Suppressor macrophage treated with lipopolysaccharide for 1 hour (primary cell): ENCODE measurements at regions not wholly inside any gene's neighbourhood (a gene's known extent, or its start where the extent isn't known, plus 50 kb on each side); places are given as distances from the start of the nearest gene placed in this dataset.

Experiments
- DNase-seq, 3 donors: peaks; one replicate each; pipeline ENCODE4 v3.0.0-alpha.2; 2020 to 2022

DNA sequence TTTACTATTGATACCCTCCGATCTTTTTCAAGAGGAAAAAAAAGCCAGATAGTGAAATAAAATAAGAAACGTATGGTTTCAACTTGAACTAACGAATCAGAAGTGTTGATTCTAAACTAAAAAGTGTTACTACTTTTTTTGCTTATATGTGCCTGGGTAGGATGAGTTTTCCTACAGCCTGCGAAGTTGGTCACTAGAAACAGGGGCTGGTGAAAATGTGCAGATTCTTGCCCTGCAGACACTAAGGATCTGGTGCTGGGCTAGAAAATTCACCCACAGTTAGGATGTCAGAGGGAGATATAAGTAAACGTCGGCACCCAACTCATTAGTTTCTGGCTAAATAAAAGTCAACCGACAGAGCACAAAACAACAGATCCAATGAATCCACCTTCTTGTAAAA lies 298.7 kb upstream of the NFE2L3 start:
- no peak for DNase-seq

- no peak for DNase-seq
These were observed 297.9 kb upstream of the NFE2L3 start for GRCh38 chr7:25854059-25854458.

- peak; percentile 57 to 73 (median 61) for DNase-seq
These were observed 297.1 kb upstream of the NFE2L3 start for GRCh38 chr7:25854608-25855497.

DNA sequence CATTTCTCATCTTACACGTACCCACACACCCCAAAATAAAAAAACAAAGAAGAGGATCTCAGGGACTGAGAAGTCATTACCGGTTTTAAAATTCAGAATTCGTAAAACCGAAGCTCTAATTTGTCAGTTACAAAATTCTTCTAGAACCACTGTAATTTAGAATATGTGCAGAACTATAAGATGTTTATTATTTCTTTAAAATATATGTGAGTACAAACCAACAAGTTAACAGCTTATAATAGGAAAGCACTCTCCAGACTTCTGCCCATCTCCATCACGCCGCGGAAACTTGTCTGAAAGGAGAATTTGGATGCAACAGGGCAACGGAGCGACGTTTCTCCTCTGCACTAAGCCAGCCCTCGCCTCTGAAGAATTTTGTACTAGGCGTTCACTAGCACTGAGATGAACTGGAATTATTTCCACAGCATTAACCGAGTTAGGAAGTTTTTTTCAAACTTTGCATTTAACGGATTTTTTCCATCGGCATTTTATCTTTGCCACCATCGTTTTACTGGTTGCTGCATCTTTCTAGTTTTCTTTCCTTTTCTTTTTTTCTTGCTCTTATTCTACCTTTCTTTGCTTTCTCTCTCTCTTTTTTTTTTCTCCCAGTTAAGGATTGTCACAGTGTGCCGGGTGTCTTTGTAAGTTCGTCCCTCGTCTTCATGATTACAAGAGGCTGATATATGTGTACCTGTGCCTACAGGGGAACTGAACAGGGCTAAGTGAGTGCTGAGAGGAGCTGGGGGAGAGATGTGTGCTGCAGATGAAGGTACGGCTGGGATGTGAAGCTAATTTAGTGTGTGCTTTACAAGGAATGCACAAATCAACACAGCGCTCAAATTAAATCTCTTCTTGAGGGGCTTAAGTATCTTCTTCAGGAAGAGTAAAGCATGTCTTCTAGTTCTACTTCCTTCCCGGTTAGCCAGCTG lies 295.9 kb upstream of the NFE2L3 start:
- DNase-seq, result no peak

DNA sequence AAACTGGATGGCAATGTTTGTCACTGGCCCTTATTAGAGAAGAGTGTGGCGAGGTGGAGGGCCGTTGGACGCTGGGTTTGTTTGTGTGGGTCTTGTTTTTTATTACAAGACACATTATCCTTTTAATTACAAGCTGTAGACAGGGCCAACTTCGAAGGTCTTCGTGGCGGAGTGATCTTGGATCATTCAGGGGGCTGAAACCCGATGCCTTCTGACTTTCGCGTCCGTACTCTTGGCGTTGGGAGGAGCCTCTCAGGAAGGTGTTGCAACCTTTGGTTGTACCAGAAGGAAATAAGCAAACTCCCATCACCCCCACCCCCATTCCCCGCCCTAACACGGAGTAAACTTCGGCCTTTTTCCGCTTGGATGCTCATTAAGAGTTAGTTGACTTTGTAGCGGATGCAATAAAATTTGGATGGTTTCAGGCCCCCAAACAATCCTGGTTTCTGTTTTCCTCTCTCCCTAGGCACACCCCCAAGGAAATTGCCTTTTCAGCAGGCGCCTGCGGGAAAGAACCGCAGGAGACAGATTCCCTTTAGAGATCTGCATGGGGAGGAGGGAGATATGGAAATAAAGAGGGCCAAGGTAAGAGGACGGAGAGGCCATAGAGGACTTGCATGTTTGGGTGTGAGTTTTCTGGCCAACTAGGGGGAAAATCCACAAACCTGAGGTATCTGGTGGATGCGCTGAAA lies 294.5 kb upstream of the NFE2L3 start:
- no peak for DNase-seq

GRCh38 chr7:25858200-25858524 lies 293.8 kb upstream of the NFE2L3 start:
- no peak for DNase-seq

- no peak for DNase-seq
These were observed 293.2 kb upstream of the NFE2L3 start for GRCh38 chr7:25858525-25859411.

DNA sequence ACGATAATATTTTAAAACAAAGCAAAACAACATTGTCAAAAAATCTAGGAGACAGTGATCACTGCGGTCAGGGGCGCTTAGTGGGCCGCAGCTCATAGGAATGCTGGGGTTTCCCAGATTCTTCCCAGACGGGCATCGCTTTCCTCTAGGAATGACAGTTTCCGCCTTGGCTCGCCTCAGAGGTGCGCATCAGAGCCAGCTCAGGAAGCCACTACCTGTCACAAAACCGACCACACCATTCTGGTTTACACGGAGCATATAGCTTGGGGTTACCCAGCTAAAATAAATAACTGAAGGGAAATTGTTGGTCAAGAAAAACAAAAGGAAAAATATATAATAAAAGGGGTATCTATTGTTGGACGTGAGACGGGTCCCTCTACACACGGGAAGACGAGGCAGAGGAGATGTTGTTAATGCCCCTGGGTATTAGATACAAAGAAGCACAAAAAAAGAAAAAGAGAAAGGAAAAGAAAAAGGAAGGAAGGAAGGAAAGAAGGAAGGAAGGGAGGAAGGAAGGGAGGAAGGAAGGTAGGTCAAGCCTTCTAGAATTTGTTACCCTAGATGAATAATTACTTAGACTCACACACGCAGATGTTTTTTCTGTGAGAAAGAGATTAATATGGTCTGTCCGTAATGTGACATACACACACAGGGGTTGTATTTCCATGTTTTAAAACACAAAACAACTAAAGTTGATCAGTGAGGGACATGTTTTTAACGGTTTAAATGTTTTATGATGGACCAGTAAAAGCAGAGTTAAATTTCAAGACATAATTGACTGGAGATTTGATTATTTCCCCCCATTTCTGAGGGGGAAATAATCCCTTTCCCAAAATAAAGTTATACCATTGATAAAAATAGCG lies 292.4 kb upstream of the NFE2L3 start:
- DNase-seq, result no peak

- DNase-seq, result no peak
These were observed 291.5 kb upstream of the NFE2L3 start for GRCh38 chr7:25860275-25861163.

DNA sequence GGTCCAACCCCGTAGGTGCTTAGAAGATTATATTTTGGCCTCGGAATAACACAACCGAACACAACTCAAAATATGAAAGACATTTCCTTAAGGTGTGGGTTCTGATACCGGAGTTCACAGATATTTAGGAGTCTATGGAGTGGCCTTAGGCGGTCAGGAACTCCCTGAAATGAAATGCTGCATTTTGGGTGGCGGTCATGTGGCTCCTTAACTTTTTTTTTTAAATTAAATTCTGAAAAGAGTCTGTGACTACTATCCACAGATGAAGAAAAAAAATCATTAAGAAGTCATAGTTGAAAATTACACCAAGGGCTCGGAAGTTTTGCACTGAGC lies 290.9 kb upstream of the NFE2L3 start:
- DNase-seq, result no peak

GRCh38 chr7:25861601-25862260 lies 290.3 kb upstream of the NFE2L3 start:
- DNase-seq, result no peak

DNA sequence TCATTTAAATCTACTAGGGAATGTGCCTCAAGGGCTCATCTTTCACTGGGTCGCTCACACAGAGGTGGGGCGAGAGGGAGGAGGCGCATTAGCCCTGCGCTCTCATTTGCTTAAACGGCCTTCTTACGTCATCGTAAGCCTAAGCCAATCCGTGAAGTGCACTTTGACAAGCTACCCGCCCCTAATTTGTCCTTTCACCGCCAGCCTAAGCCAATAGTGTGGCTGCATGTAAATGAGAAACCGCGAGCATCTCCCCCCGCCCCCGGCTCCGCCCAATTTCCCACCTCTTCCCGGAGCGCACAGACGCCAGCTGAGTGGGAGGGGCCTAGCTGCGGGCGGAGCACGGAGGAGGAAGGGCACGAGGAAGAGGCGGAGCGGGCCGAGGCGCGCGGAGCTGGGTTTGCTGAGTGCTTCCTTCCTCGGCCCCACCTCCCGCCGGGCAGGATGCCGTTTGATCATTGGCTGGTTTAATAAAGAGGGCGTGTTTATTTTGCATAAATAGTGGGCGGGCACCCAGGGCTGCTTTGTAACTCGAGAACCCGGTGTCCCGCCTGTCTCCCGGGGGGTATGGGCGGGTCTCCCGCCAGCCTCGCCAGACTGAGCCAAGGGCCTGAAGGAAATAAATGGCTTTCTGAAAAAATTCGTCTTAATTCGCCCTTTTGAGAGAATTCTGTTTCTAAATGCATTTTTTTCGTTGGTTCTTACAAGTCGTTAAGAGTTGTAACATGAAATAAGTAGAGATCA lies 289.6 kb upstream of the NFE2L3 start:
- DNase-seq, result peak; percentile 96 to 98 (median 97)

- DNase-seq, result no peak
These were observed 288.8 kb upstream of the NFE2L3 start for GRCh38 chr7:25863005-25863728.

DNA sequence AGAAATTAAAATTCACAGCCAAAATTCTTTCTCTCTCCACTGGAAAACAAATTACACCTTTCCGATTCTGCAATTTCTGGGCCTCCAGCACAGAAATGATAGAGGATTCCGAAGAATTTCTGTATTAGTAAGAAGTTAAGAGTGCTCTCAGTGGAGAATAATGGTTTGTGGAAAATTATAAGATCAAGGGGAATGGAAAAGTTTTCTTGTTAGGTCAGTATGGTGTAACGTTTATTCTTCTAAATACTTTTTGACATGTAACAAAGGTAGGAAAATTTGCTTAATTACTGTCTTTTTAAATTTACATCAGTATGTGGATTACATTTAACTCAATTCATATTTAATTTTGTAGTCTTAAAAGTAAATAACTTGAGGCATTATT lies 288.3 kb upstream of the NFE2L3 start:
- no peak for DNase-seq

GRCh38 chr7:25864511-25864910 lies 287.5 kb upstream of the NFE2L3 start:
- no peak for DNase-seq

DNA sequence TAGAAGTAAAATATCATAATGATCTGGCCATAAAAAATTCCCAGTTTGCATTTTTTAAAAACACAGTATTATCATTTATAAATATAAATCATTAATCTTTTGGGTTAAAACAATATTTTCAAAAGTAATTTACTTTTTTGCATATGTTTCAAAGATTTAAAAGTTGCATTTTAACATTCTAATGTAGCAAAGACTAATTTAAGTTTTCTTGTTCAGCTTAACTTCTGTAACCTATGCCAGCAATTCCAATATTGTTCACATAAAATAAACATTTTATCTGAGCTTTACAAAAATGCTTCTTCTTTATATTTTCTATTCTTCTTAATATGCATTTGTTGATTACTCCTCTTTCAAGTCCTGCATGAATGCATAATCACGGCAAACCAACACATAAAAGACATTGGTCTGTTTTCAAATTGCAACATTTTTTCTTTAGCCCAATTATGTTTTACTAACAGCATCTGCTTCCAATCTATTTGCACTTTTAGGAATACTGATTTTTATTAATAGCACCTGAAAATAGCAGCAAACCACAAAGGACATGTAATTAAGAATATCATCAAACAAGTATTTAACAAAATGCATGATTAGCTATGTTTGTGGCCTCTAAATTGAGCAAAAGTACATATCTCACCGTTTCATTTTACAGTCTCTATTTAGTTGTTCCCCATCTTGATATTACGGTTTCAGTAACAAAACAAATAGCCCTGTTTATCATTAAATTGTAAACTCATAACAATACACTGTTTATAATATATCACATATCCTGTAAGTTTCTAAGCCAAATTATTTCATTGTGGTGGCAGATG lies 286.9 kb upstream of the NFE2L3 start:
- DNase-seq, result no peak

GRCh38 chr7:25868509-25868908 lies 283.5 kb upstream of the NFE2L3 start:
- DNase-seq, result no peak
